AG04450 (cell line): ENCODE measurements at regions not wholly inside any gene's neighbourhood (a gene's known extent, or its start where the extent isn't known, plus 50 kb on each side); places are given as distances from the start of the nearest gene placed in this dataset.

Source experiments
- CTCF ChIA-PET: fragments of 300-600, 350-600 bp; formaldehyde crosslinking; extraction: SDS; loops from one replicate; lab custom pipeline; 2022; ENCODE audit warnings: antibody characterized with exemption, inconsistent platforms; lab: Charles Lee
- POLR2A ChIA-PET: fragments of 350-600 bp; formaldehyde crosslinking; extraction: SDS; loops from one replicate; lab custom pipeline; 2021; ENCODE audit warnings: antibody characterized with exemption, inconsistent platforms; lab: Yijun Ruan, JAX
- DNase-seq: peaks from one replicate; pipeline ENCODE4 v3.0.0-alpha.2; 2011; ENCODE audit warnings: low read depth, low spot score
- H3K27ac ChIP-seq: one replicate; pipeline ENCODE4 v1.5.1; 2012; ENCODE audit warnings: low read depth, low read length, control low read depth
- H3K27me3 ChIP-seq: one replicate; pipeline ENCODE4 v1.6.0; 2012; ENCODE audit warnings: low read length; ENCODE audit not compliant: control insufficient read depth, insufficient read depth
- H3K4me3 ChIP-seq: 2 replicates; pipeline ENCODE4 v1.5.1; 2011; ENCODE audit warnings: mild to moderate bottlenecking, low read depth, low read length, control low read depth
- H3K9me3 ChIP-seq: 2 replicates; pipeline ENCODE4 v1.5.1; 2012; ENCODE audit warnings: low read length; ENCODE audit not compliant: control insufficient read depth, insufficient read depth
- TF ChIP-seq, protein P1 (sequence below): IDR thresholded peaks from 2 replicates; pipeline ENCODE4 v1.5.1; 2011; ENCODE audit warnings: low read depth, low read length, control low read depth, inconsistent platforms

- Histone ChIP-seq H3K9me3 (no peaks in the 10 kb centered on the region), H3K27ac (no peak overlapping the region), H3K27me3 (no peaks in the 10 kb centered on the region), H3K4me3 (no peak overlapping the region)
- TF ChIP-seq, protein P1, sequence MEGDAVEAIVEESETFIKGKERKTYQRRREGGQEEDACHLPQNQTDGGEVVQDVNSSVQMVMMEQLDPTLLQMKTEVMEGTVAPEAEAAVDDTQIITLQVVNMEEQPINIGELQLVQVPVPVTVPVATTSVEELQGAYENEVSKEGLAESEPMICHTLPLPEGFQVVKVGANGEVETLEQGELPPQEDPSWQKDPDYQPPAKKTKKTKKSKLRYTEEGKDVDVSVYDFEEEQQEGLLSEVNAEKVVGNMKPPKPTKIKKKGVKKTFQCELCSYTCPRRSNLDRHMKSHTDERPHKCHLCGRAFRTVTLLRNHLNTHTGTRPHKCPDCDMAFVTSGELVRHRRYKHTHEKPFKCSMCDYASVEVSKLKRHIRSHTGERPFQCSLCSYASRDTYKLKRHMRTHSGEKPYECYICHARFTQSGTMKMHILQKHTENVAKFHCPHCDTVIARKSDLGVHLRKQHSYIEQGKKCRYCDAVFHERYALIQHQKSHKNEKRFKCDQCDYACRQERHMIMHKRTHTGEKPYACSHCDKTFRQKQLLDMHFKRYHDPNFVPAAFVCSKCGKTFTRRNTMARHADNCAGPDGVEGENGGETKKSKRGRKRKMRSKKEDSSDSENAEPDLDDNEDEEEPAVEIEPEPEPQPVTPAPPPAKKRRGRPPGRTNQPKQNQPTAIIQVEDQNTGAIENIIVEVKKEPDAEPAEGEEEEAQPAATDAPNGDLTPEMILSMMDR: no peak
- CTCF ChIA-PET: interaction anchor here (0.8 to 2.7 kb wide), 4 partner anchors 12 to 158 kb away, joined by 3 to 11 read pairs (median 4); no protein-coding TSS in a partner anchor
- POLR2A ChIA-PET: interaction anchor here (0.6 to 0.7 kb wide), 2 partner anchors 21 to 33 kb away, joined by 3 read pairs; no protein-coding TSS in a partner anchor
- no peak for DNase-seq
These were observed 155.3 kb upstream of the AKR1E2 start for GRCh38 chr10:4670737-4671136.

GRCh38 chr10:4669585-4669984 is 156.4 kb upstream of the AKR1E2 start:
- no peaks in the 10 kb centered on the region for H3K27me3 ChIP-seq
- POLR2A ChIA-PET: no interaction called here
- no peaks in the 10 kb centered on the region for H3K9me3 ChIP-seq
- CTCF ChIA-PET: interaction anchor here (1.7 to 2.7 kb wide), 2 partner anchors 13 to 98 kb away, joined by 5 to 11 read pairs; no protein-coding TSS in a partner anchor
- no peak overlapping the region for H3K27ac ChIP-seq
- DNase-seq: no peak
- TF ChIP-seq, protein P1: no peak
- no peak overlapping the region for H3K4me3 ChIP-seq

DNA sequence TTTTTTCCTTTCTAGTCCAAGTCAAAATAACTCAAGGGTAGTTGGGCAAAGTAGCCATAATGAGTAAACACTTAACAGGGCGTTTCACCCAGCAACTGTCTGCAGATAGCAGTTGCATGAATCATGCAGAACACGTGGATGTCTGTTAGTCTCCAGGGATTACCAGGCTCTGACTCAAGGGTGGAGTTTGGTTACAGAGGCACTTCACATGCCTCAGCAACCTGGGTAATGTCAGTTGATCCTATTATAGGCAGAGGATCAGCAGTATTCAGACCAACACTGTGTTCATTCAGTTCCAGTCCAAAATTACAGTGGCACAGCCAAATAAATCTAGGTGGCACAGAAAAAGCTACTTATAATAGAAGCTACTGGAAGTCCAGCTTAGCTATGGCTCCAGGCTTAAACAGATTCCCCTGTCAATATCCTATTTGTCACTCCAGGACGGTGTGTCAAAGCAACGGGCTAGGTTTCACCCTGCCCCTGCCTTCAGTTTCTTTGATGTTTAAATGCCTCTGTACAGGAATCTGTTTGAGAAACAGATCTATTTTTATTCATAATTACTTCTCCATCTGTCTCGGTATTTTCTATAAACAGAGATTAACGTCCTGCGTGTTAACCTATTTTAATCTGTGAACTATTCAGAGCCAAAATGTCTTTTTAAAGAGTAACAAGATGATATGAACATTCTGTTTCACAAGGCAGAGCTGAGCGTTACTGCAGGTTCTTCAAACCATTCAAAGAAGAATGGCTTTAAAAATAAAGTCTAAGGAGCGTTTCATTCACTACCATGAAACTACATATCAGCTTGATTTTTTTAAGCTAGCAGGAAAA is 162.6 kb upstream of the AKR1E2 start:
- Histone ChIP-seq H3K27ac (peak overlapping the region; percentile 93), H3K4me3 (peak overlapping the region; percentile 29), H3K27me3 (no peaks in the 10 kb centered on the region), H3K9me3 (no peaks in the 10 kb centered on the region)
- peak; percentile 96 for DNase-seq
- CTCF ChIA-PET: interaction anchor here (0.6 to 1.8 kb wide), 2 partner anchors 104 to 150 kb away, joined by 3 to 10 read pairs; no protein-coding TSS in a partner anchor
- TF ChIP-seq, protein P1: no peak
- POLR2A ChIA-PET: interaction anchor here (1.0 to 2.2 kb wide), 6 partner anchors 29 to 878 kb away, joined by 3 to 7 read pairs (median 4); partner anchors contain the start of gene KLF6

DNA sequence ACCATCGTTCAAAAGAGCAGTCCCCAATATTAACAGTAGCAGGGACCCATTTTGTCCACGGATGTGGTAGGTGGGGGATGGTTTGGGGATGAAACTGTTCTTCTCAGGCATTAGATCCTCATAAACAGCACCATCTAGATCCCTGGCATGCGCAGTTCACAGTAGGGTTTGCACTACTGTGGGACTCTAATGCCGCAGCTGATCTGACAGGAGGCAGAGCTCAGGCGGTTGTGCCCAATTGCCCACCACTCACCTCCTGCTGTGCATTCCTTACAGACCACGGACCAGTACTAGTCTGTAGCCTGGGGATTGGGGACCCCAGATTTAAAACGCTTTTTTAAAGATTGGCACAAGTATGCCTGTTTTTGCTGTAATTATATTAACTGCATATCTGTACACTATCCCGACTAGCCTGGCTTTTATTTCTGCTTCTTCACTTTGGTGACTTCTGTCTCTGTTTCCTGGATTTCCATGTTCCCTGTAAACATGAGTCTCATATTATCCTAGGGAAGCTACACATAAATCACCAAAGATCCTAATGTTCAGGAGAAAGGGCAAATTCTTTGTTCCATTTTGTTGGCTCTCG is 163.3 kb upstream of the AKR1E2 start:
- TF ChIP-seq, protein P1: no peak
- POLR2A ChIA-PET: interaction anchor here (1.6 to 2.2 kb wide), 3 partner anchors 108 to 877 kb away, joined by 4 to 7 read pairs (median 6); partner anchors contain the start of gene KLF6

More for the DNA sequence above, 163.3 kb upstream of the AKR1E2 start:
- H3K27me3 ChIP-seq: no peaks in the 10 kb centered on the region
- H3K27ac ChIP-seq: peak overlapping the region; percentile 93
- CTCF ChIA-PET: no interaction called here
- no peak for DNase-seq
- no peaks in the 10 kb centered on the region for H3K9me3 ChIP-seq
- no peak overlapping the region for H3K4me3 ChIP-seq
